SU-DHL-6 (cell line): ENCODE measurements at regions not wholly inside any gene's neighbourhood (a gene's known extent, or its start where the extent isn't known, plus 50 kb on each side); places are given as distances from the start of the nearest gene placed in this dataset.

Experiments
- EZH2phosphoT487 ChIP-seq: fragments of 200-600 bp; sonication (generic), shearing (Covaris generic); conservative IDR thresholded peaks from 2 replicates; pipeline ENCODE4 v1.6.1; 2018; ENCODE audit warnings: mild to moderate bottlenecking, antibody characterized with exemption, low read length, moderate library complexity, mixed read lengths
- TF ChIP-seq, protein P1 (sequence below): fragments of 200-600 bp; sonication (generic); IDR thresholded peaks from one replicate; pipeline ENCODE4 v1.5.1; 2017; ENCODE audit warnings: antibody characterized with exemption, mild to moderate bottlenecking, low read length, moderate library complexity; ENCODE audit not compliant: insufficient read depth, poor library complexity, severe bottlenecking

DNA sequence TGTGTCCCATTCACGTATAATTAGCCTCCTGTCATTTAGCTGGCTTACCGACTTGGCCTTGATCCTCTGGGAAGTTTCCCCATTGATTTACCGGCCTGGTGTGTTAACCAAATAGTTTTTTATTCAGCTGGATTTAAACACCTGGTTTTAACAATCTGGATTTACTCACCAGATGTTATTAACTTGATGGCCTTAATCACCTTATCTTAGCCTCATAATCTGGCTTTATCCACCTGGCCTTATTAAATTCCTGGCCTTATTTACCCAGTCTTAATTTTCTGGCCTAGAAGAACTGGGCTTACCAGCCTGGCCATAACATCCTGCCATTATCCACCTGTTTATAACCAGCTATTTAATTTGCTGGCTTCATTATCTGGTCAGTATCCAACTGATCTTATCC, 89.9 kb downstream of the IL12A start:
- TF ChIP-seq, protein P1, sequence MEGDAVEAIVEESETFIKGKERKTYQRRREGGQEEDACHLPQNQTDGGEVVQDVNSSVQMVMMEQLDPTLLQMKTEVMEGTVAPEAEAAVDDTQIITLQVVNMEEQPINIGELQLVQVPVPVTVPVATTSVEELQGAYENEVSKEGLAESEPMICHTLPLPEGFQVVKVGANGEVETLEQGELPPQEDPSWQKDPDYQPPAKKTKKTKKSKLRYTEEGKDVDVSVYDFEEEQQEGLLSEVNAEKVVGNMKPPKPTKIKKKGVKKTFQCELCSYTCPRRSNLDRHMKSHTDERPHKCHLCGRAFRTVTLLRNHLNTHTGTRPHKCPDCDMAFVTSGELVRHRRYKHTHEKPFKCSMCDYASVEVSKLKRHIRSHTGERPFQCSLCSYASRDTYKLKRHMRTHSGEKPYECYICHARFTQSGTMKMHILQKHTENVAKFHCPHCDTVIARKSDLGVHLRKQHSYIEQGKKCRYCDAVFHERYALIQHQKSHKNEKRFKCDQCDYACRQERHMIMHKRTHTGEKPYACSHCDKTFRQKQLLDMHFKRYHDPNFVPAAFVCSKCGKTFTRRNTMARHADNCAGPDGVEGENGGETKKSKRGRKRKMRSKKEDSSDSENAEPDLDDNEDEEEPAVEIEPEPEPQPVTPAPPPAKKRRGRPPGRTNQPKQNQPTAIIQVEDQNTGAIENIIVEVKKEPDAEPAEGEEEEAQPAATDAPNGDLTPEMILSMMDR, result no peak
- TF ChIP-seq EZH2phosphoT487, result no peak
